GM23248 (cell line): ENCODE measurements at regions not wholly inside any gene's neighbourhood (a gene's known extent, or its start where the extent isn't known, plus 50 kb on each side); places are given as distances from the start of the nearest gene placed in this dataset.

Source experiments
- DNase-seq: peaks from one replicate; pipeline ENCODE4 v3.0.0-alpha.2; 2015
- H2AFZ ChIP-seq: fragments of 200-600 bp; sonication (generic); 2 replicates; pipeline ENCODE4 v1.6.1; 2016; ENCODE audit warnings: antibody characterized with exemption
- H3F3A ChIP-seq: fragments of 200-600 bp; sonication (generic); 2 replicates; pipeline ENCODE4 v1.6.1; 2016; ENCODE audit warnings: mild to moderate bottlenecking, antibody characterized with exemption, mixed run types; ENCODE audit not compliant: insufficient read depth
- H3K27ac ChIP-seq: fragments of 200-600 bp; sonication (generic); 2 replicates; pipeline ENCODE4 v1.5.1; 2016; ENCODE audit warnings: mild to moderate bottlenecking
- H3K27me3 ChIP-seq: fragments of 200-600 bp; sonication (generic); replicated peaks from 2 replicates; pipeline ENCODE4 v1.6.1; 2016; ENCODE audit warnings: mild to moderate bottlenecking; ENCODE audit not compliant: insufficient read depth
- H3K36me3 ChIP-seq: fragments of 200-600 bp; sonication (generic); 2 replicates; pipeline ENCODE4 v1.6.1; 2016; ENCODE audit warnings: low read depth, mild to moderate bottlenecking
- H3K4me1 ChIP-seq: fragments of 200-600 bp; sonication (generic); 2 replicates; pipeline ENCODE4 v1.6.1; 2016; ENCODE audit warnings: mild to moderate bottlenecking; ENCODE audit not compliant: insufficient read depth
- H3K4me2 ChIP-seq: fragments of 200-600 bp; sonication (generic); one replicate; pipeline ENCODE4 v1.6.1; 2016; ENCODE audit warnings: mild to moderate bottlenecking; ENCODE audit not compliant: unreplicated experiment
- H3K4me3 ChIP-seq: fragments of 200-600 bp; sonication (generic); 2 replicates; pipeline ENCODE4 v1.5.1; 2016; ENCODE audit warnings: mild to moderate bottlenecking
- H3K79me2 ChIP-seq: fragments of 200-600 bp; sonication (generic); 2 replicates; pipeline ENCODE4 v1.6.1; 2016; ENCODE audit warnings: mild to moderate bottlenecking; ENCODE audit not compliant: insufficient read depth
- H3K9ac ChIP-seq: fragments of 200-600 bp; sonication (generic); 2 replicates; pipeline ENCODE4 v1.6.1; 2016; ENCODE audit warnings: mild to moderate bottlenecking
- H3K9me2 ChIP-seq: fragments of 200-600 bp; sonication (generic); 2 replicates; pipeline ENCODE4 v1.6.1; 2016; ENCODE audit warnings: mixed run types, mild to moderate bottlenecking, moderate library complexity; ENCODE audit not compliant: insufficient read depth
- H3K9me3 ChIP-seq: fragments of 200-600 bp; sonication (generic); one replicate; pipeline ENCODE4 v1.6.1; 2017; ENCODE audit warnings: low read depth
- H4K20me1 ChIP-seq: fragments of 200-600 bp; sonication (generic); 2 replicates; pipeline ENCODE4 v1.6.0; 2016; ENCODE audit not compliant: insufficient read depth
- EZH2 ChIP-seq: fragments of 200-600 bp; sonication (generic); IDR thresholded peaks from 2 replicates; pipeline ENCODE4 v1.6.1; 2018; ENCODE audit warnings: antibody characterized with exemption, mild to moderate bottlenecking; ENCODE audit not compliant: insufficient read depth, poor library complexity, severe bottlenecking
- EZH2phosphoT487 ChIP-seq: fragments of 200-600 bp; sonication (generic); IDR thresholded peaks from 2 replicates; pipeline ENCODE4 v1.6.1; 2018; ENCODE audit warnings: antibody characterized with exemption, moderate library complexity, mild to moderate bottlenecking, low read depth; ENCODE audit not compliant: insufficient read depth
- WGBS, 2 experiments: methylation state at CpG; one replicate each; pipeline ENCODE4 v1.1.6; 2015 to 2017; ENCODE audit warnings: low lambda C conversion rate in 2 of 2, low coverage in 1 of 2; ENCODE audit errors: missing lambda C conversion rate in 2 of 2; 5-methylcytosine and 5-hydroxymethylcytosine counted together
- in situ Hi-C: fragments of 300-500 bp; cut with MboI; formaldehyde crosslinking; loops from 2 replicates; pipeline ENCODE4 v1.15.0; 2020

DNA sequence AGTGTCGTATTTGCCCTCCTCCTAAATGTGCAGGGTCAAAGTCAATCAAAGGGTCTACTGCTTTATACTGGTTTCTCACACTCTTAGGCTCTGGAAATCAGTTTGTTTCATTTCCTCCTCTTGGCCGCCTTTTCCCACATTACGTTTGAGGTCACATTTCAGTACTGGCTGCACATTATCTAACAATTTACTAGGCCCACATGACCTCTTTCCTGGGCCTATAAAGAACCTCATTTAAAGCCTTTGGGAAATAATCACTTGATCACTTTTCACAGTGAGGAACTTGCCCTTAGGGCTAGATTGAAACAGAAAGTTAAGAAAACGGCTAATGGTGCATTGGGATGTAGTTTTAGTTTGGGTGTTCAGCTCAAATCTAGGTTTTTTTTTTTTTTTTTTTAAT lies 497.5 kb downstream of the RERGL start:
- Histone ChIP-seq H3K9ac (no peak overlapping the region), H3K4me1 (no peaks in the 10 kb centered on the region), H3K27ac (no peak overlapping the region), H3K4me3 (no peak overlapping the region), H3K36me3 (no peaks in the 10 kb centered on the region), H3K27me3 (no peaks in the 10 kb centered on the region), H4K20me1 (no peaks in the 10 kb centered on the region), H3K4me2 (no peak overlapping the region), H3K79me2 (no peaks in the 10 kb centered on the region), H3K9me2 (no peaks in the 10 kb centered on the region), H3K9me3 (no peaks in the 10 kb centered on the region), H2AFZ (no peak overlapping the region), H3F3A (no peaks in the 10 kb centered on the region)
- in situ Hi-C loops: no loop called here
- DNase-seq: no peak
- 22 to 37% methylated on average over 4 of the region's 4 CpGs for WGBS, 2 experiments
- TF ChIP-seq EZH2 (no peak), EZH2phosphoT487 (no peak)

DNA sequence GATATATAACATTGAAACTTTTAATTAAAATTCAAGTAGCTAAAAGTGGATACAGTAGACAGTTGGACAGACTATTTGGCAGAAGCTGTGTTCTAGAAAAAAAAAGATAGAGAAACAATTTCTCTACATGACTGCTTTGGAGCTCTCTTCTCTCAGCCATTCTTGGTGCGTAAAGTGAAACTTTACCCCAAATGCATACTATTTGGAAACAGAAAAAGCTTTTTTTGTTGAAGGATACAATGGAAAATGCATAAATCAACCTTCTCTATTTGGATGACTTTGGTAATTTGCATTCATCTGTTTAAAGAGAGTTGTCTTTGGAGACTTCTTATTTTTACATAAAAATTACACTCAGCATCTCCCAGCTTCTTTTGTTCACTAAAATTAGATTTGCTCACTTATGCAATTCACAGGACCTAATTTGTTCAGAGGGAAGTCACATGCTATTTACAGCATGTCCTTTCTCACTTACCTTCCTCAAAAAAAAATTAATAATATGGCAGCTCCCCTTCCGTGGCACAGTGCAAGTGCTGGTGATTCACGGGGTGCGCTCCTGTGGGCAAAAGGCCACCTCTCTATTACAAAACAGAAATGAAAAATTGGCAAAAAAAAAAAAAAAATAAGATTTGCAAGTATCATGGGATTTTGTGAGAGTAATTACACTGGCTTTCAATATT lies 498.9 kb downstream of the RERGL start:
- H3K4me1 ChIP-seq: no peaks in the 10 kb centered on the region
- 52 to 53% methylated on average over 4 of the region's 4 CpGs for WGBS, 2 experiments
- H2AFZ ChIP-seq: no peak overlapping the region
- DNase-seq: no peak
- no peak overlapping the region for H3K4me2 ChIP-seq
- H4K20me1 ChIP-seq: no peaks in the 10 kb centered on the region
- TF ChIP-seq EZH2phosphoT487: no peak
- no peak for TF ChIP-seq EZH2
- H3K9me3 ChIP-seq: no peaks in the 10 kb centered on the region
- no peaks in the 10 kb centered on the region for H3K9me2 ChIP-seq
- H3K27me3 ChIP-seq: no peaks in the 10 kb centered on the region
- no peaks in the 10 kb centered on the region for H3F3A ChIP-seq
- no peak overlapping the region for H3K4me3 ChIP-seq
- in situ Hi-C loops: no loop called here
- no peak overlapping the region for H3K9ac ChIP-seq
- no peaks in the 10 kb centered on the region for H3K79me2 ChIP-seq
- no peak overlapping the region for H3K27ac ChIP-seq
- H3K36me3 ChIP-seq: no peaks in the 10 kb centered on the region

DNA sequence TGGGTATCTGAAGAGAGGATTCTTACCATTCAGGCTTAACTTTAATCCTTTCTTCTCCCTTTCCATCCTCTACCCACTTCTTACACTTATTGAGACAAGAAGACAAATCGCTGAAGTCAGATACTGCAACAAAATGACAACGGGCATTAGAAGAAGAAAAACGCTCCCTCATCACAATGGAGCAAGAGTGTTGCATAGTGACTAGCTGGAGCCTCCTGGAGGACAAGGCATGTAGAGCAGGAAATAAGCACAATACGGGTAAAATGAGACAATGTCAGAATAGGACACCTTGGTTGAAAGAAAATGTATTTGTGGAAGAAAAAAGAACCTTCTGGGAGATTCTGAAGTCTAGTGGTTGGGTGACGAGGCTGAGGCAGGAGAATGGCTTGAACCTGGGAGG lies 501.0 kb downstream of the RERGL start:
- H3K79me2 ChIP-seq: no peaks in the 10 kb centered on the region
- H3K27me3 ChIP-seq: no peaks in the 10 kb centered on the region
- H3K9ac ChIP-seq: no peak overlapping the region
- peak overlapping the region; percentile 43; the same call in 1 of the 2 replicates for H2AFZ ChIP-seq
- H3K36me3 ChIP-seq: no peaks in the 10 kb centered on the region
- H3K9me3 ChIP-seq: no peaks in the 10 kb centered on the region
- no peak overlapping the region for H3K27ac ChIP-seq
- 25 to 30% methylated on average over 5 of the region's 5 CpGs for WGBS, 2 experiments
- TF ChIP-seq EZH2phosphoT487 (no peak), EZH2 (no peak)
- in situ Hi-C loops: no loop called here
- no peaks in the 10 kb centered on the region for H4K20me1 ChIP-seq
- no peak overlapping the region for H3K4me2 ChIP-seq
- H3K4me1 ChIP-seq: no peaks in the 10 kb centered on the region
- peak; percentile 37 for DNase-seq
- H3K9me2 ChIP-seq: no peaks in the 10 kb centered on the region
- no peak overlapping the region; the same call in 1 of the 2 replicates for H3K4me3 ChIP-seq
- H3F3A ChIP-seq: no peaks in the 10 kb centered on the region

DNA sequence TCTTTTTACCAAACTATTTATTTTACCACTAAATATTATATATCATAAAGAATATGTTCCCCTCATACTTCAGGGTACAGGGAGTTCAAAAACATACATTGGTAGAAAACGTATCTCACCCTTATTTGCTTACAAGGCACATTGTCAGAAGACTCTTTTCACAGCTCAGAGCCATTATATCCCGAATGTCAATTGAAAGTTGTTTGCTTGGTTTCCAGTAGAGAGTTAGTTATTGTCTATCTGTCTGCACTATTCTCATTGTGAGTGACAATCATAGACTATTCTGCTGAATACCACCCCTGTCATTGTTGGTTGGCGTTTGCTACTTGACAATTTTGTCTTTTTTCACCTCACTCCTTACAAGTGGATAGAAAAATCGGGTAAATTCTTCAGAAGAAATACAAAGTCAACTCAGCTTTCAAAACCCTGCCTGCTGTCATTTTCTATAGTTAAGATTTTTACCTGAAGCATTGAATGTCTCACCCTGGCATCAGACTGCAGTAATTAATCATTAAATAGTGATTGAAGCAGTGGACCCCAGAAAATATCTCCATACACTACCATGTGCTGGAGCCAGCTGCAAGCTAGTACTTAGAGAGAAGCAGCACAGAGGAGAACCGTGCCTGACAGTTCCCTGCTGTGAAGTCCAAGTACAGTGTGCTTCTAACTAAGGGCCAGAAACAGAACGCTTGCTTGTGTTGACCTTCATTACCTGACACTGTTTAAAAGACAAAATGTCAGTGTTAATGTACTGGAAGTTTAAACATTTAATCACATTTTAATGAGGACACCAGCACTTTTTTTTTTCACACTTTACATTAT lies 510.6 kb downstream of the RERGL start:
- H3K27ac ChIP-seq: no peak overlapping the region
- no peak overlapping the region for H2AFZ ChIP-seq
- DNase-seq: no peak
- TF ChIP-seq EZH2: no peak
- no peak for TF ChIP-seq EZH2phosphoT487
- WGBS, 2 experiments: 10 to 11% methylated on average over 6 of the region's 6 CpGs
- no peaks in the 10 kb centered on the region for H3K4me1 ChIP-seq
- no peaks in the 10 kb centered on the region for H3K9me3 ChIP-seq
- H3K79me2 ChIP-seq: no peaks in the 10 kb centered on the region
- no peaks in the 10 kb centered on the region for H3K9me2 ChIP-seq
- no peak overlapping the region for H3K4me2 ChIP-seq
- in situ Hi-C loops: no loop called here
- no peaks in the 10 kb centered on the region for H3K36me3 ChIP-seq
- H3K9ac ChIP-seq: no peak overlapping the region
- no peaks in the 10 kb centered on the region for H3F3A ChIP-seq
- H4K20me1 ChIP-seq: no peaks in the 10 kb centered on the region
- H3K4me3 ChIP-seq: no peak overlapping the region
- no peaks in the 10 kb centered on the region for H3K27me3 ChIP-seq
